ENCODE measurements at regions not wholly inside any gene's neighbourhood (a gene's known extent, or its start where the extent isn't known, plus 50 kb on each side); places are given as distances from the start of the nearest gene placed in this dataset.

- 61% methylated on average over 4 of the region's 4 CpGs for WGBS
- no peak for DNase-seq
- Histone ChIP-seq H3K27me3 (ENCODE audit: control insufficient read depth, insufficient read depth) (no peaks in the 10 kb centered on the region), H3K27ac (ENCODE audit: low read length) (no peak overlapping the region), H3K9me3 (ENCODE audit: control insufficient read depth, low read length) (no peaks in the 10 kb centered on the region), H3K4me1 (ENCODE audit: control insufficient read depth, insufficient read depth, low read length) (no peaks in the 10 kb centered on the region), H3K4me3 (ENCODE audit: low read length) (no peak overlapping the region)
- intact Hi-C loops (cut with DNase I): no loop called here
- no peak for ATAC-seq
Measured at GRCh38 chr11:98561252-98561651, 459.5 kb upstream of the CNTN5 start.

- intact Hi-C loops (cut with DNase I): no loop called here
- H3K4me3 ChIP-seq (ENCODE audit: low read length): no peak overlapping the region
- ATAC-seq: no peak
- H3K27me3 ChIP-seq (ENCODE audit: control insufficient read depth, insufficient read depth): no peaks in the 10 kb centered on the region
- DNase-seq: no peak
- no peak overlapping the region for H3K27ac ChIP-seq (ENCODE audit: low read length)
- H3K9me3 ChIP-seq (ENCODE audit: control insufficient read depth, low read length): no peaks in the 10 kb centered on the region
- no peaks in the 10 kb centered on the region for H3K4me1 ChIP-seq (ENCODE audit: control insufficient read depth, insufficient read depth, low read length)
Measured at GRCh38 chr11:98561877-98562395, 458.8 kb upstream of the CNTN5 start.

- DNase-seq (no peak), ATAC-seq (no peak)
- Histone ChIP-seq H3K4me1 (ENCODE audit: control insufficient read depth, insufficient read depth, low read length) (no peaks in the 10 kb centered on the region), H3K27ac (ENCODE audit: low read length) (no peak overlapping the region), H3K27me3 (ENCODE audit: control insufficient read depth, insufficient read depth) (no peaks in the 10 kb centered on the region), H3K4me3 (ENCODE audit: low read length) (no peak overlapping the region), H3K9me3 (ENCODE audit: control insufficient read depth, low read length) (no peaks in the 10 kb centered on the region)
- intact Hi-C loops (cut with DNase I): no loop called here
- 55% methylated on average over 3 of the region's 3 CpGs for WGBS
Measured at GRCh38 chr11:98564233-98564632, 456.5 kb upstream of the CNTN5 start.

- H3K4me3 ChIP-seq (ENCODE audit: low read length): no peak overlapping the region
- H3K27me3 ChIP-seq (ENCODE audit: control insufficient read depth, insufficient read depth): no peaks in the 10 kb centered on the region
- no peaks in the 10 kb centered on the region for H3K9me3 ChIP-seq (ENCODE audit: control insufficient read depth, low read length)
- intact Hi-C loops (cut with DNase I): no loop called here
- H3K4me1 ChIP-seq (ENCODE audit: control insufficient read depth, insufficient read depth, low read length): no peaks in the 10 kb centered on the region
- WGBS: 85% methylated on average over 4 of the region's 4 CpGs
- ATAC-seq (no peak), DNase-seq (no peak)
- H3K27ac ChIP-seq (ENCODE audit: low read length): no peak overlapping the region
Measured at GRCh38 chr11:98564881-98565280, 455.9 kb upstream of the CNTN5 start.

GRCh38 chr11:98565311-98565710 is 455.4 kb upstream of the CNTN5 start:
- DNase-seq: no peak
- H3K4me1 ChIP-seq (ENCODE audit: control insufficient read depth, insufficient read depth, low read length): no peaks in the 10 kb centered on the region
- intact Hi-C loops (cut with DNase I): no loop called here
- no peaks in the 10 kb centered on the region for H3K27me3 ChIP-seq (ENCODE audit: control insufficient read depth, insufficient read depth)
- no peak for ATAC-seq
- WGBS: 68% methylated on average over 5 of the region's 5 CpGs
- no peaks in the 10 kb centered on the region for H3K9me3 ChIP-seq (ENCODE audit: control insufficient read depth, low read length)
- H3K4me3 ChIP-seq (ENCODE audit: low read length): no peak overlapping the region
- no peak overlapping the region for H3K27ac ChIP-seq (ENCODE audit: low read length)

GRCh38 chr11:98566978-98567377 is 453.8 kb upstream of the CNTN5 start:
- Histone ChIP-seq H3K27me3 (ENCODE audit: control insufficient read depth, insufficient read depth) (no peaks in the 10 kb centered on the region), H3K27ac (ENCODE audit: low read length) (no peak overlapping the region), H3K4me1 (ENCODE audit: control insufficient read depth, insufficient read depth, low read length) (no peaks in the 10 kb centered on the region), H3K9me3 (ENCODE audit: control insufficient read depth, low read length) (no peaks in the 10 kb centered on the region), H3K4me3 (ENCODE audit: low read length) (no peak overlapping the region)
- intact Hi-C loops (cut with DNase I): no loop called here
- ATAC-seq (no peak), DNase-seq (peak in 1 of 3 donors; percentile 33)
- 95% methylated on average over 25 of the region's 25 CpGs for WGBS

GRCh38 chr11:98568013-98568412 is 452.7 kb upstream of the CNTN5 start:
- no peak for DNase-seq
- Histone ChIP-seq H3K4me1 (ENCODE audit: control insufficient read depth, insufficient read depth, low read length) (no peaks in the 10 kb centered on the region), H3K27ac (ENCODE audit: low read length) (no peak overlapping the region), H3K9me3 (ENCODE audit: control insufficient read depth, low read length) (no peaks in the 10 kb centered on the region), H3K4me3 (ENCODE audit: low read length) (no peak overlapping the region), H3K27me3 (ENCODE audit: control insufficient read depth, insufficient read depth) (no peaks in the 10 kb centered on the region)
- WGBS: 23% methylated on average over 2 of the region's 2 CpGs
- intact Hi-C loops (cut with DNase I): no loop called here
- no peak for ATAC-seq

GRCh38 chr11:98572941-98573340 is 447.8 kb upstream of the CNTN5 start:
- DNase-seq (no peak), ATAC-seq (no peak)
- Histone ChIP-seq H3K9me3 (ENCODE audit: control insufficient read depth, low read length) (no peaks in the 10 kb centered on the region), H3K4me3 (ENCODE audit: low read length) (no peak overlapping the region), H3K27me3 (ENCODE audit: control insufficient read depth, insufficient read depth) (no peaks in the 10 kb centered on the region), H3K27ac (ENCODE audit: low read length) (no peak overlapping the region), H3K4me1 (ENCODE audit: control insufficient read depth, insufficient read depth, low read length) (no peaks in the 10 kb centered on the region)
- WGBS: 61% methylated on average over 1 of the region's 1 CpG
- intact Hi-C loops (cut with DNase I): no loop called here

GRCh38 chr11:98587884-98588283 is 432.9 kb upstream of the CNTN5 start:
- no peaks in the 10 kb centered on the region for H3K4me1 ChIP-seq (ENCODE audit: control insufficient read depth, insufficient read depth, low read length)
- no peaks in the 10 kb centered on the region for H3K9me3 ChIP-seq (ENCODE audit: control insufficient read depth, low read length)
- no peaks in the 10 kb centered on the region for H3K27me3 ChIP-seq (ENCODE audit: control insufficient read depth, insufficient read depth)
- no peak overlapping the region for H3K27ac ChIP-seq (ENCODE audit: low read length)
- ATAC-seq (no peak), DNase-seq (no peak)
- H3K4me3 ChIP-seq (ENCODE audit: low read length): no peak overlapping the region
- intact Hi-C loops (cut with DNase I): no loop called here

- no peaks in the 10 kb centered on the region for H3K4me1 ChIP-seq (ENCODE audit: control insufficient read depth, insufficient read depth, low read length)
- ATAC-seq: no peak
- no peaks in the 10 kb centered on the region for H3K27me3 ChIP-seq (ENCODE audit: control insufficient read depth, insufficient read depth)
- no peak overlapping the region for H3K27ac ChIP-seq (ENCODE audit: low read length)
- no peak for DNase-seq
- no peak overlapping the region for H3K4me3 ChIP-seq (ENCODE audit: low read length)
- 56% methylated on average over 5 of the region's 5 CpGs for WGBS
- H3K9me3 ChIP-seq (ENCODE audit: control insufficient read depth, low read length): no peaks in the 10 kb centered on the region
- intact Hi-C loops (cut with DNase I): no loop called here
Measured at GRCh38 chr11:98589967-98590366, 430.8 kb upstream of the CNTN5 start.

- Histone ChIP-seq H3K9me3 (ENCODE audit: control insufficient read depth, low read length) (no peaks in the 10 kb centered on the region), H3K4me3 (ENCODE audit: low read length) (no peak overlapping the region), H3K4me1 (ENCODE audit: control insufficient read depth, insufficient read depth, low read length) (no peaks in the 10 kb centered on the region), H3K27ac (ENCODE audit: low read length) (no peak overlapping the region), H3K27me3 (ENCODE audit: control insufficient read depth, insufficient read depth) (no peaks in the 10 kb centered on the region)
- ATAC-seq (no peak), DNase-seq (no peak)
- intact Hi-C loops (cut with DNase I): no loop called here
- 79% methylated on average over 3 of the region's 3 CpGs for WGBS
Measured at GRCh38 chr11:98600103-98600502, 420.6 kb upstream of the CNTN5 start.

Measured in right cardiac atrium (tissue), 5 donors.